SU-DHL-6 (cell line): ENCODE measurements at regions not wholly inside any gene's neighbourhood (a gene's known extent, or its start where the extent isn't known, plus 50 kb on each side); places are given as distances from the start of the nearest gene placed in this dataset.

Experiments
- EZH2phosphoT487 ChIP-seq: fragments of 200-600 bp; sonication (generic), shearing (Covaris generic); conservative IDR thresholded peaks from 2 replicates; pipeline ENCODE4 v1.6.1; 2018; ENCODE audit warnings: mild to moderate bottlenecking, antibody characterized with exemption, low read length, moderate library complexity, mixed read lengths
- TF ChIP-seq, protein P1 (sequence below): fragments of 200-600 bp; sonication (generic); IDR thresholded peaks from one replicate; pipeline ENCODE4 v1.5.1; 2017; ENCODE audit warnings: antibody characterized with exemption, mild to moderate bottlenecking, low read length, moderate library complexity; ENCODE audit not compliant: insufficient read depth, poor library complexity, severe bottlenecking

DNA sequence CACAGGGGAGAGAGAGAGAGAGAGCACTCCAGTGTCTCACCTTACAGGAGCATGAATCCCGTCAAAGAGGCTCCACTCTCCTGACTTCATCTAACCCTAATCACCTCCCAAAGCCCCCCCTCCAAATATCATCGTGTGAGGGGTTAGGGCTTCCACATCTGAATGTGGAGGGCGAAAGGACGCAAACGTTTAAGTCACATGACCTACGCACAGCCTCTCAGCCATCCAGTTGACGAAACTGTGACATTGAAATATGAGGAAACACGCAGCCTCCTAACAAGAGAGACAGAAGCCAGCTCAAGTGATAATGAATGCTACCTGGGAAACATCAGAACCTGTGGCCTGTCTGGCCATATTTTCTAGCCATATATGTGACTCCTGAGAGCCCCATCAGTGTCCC, 63.7 kb downstream of the MATN1 start:
- TF ChIP-seq, protein P1, sequence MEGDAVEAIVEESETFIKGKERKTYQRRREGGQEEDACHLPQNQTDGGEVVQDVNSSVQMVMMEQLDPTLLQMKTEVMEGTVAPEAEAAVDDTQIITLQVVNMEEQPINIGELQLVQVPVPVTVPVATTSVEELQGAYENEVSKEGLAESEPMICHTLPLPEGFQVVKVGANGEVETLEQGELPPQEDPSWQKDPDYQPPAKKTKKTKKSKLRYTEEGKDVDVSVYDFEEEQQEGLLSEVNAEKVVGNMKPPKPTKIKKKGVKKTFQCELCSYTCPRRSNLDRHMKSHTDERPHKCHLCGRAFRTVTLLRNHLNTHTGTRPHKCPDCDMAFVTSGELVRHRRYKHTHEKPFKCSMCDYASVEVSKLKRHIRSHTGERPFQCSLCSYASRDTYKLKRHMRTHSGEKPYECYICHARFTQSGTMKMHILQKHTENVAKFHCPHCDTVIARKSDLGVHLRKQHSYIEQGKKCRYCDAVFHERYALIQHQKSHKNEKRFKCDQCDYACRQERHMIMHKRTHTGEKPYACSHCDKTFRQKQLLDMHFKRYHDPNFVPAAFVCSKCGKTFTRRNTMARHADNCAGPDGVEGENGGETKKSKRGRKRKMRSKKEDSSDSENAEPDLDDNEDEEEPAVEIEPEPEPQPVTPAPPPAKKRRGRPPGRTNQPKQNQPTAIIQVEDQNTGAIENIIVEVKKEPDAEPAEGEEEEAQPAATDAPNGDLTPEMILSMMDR: no peak
- no peak for TF ChIP-seq EZH2phosphoT487
